ELF-1 (cell line): ENCODE measurements at regions not wholly inside any gene's neighbourhood (a gene's known extent, or its start where the extent isn't known, plus 50 kb on each side); places are given as distances from the start of the nearest gene placed in this dataset.
A peak's percentile ranks its signal among the peaks of the same experiment; 100 is the strongest.

Experiments
- DNase-seq: peaks from one replicate; pipeline ENCODE4 v3.0.0-alpha.2; 2016; ENCODE audit warnings: low read depth, low spot score

DNA sequence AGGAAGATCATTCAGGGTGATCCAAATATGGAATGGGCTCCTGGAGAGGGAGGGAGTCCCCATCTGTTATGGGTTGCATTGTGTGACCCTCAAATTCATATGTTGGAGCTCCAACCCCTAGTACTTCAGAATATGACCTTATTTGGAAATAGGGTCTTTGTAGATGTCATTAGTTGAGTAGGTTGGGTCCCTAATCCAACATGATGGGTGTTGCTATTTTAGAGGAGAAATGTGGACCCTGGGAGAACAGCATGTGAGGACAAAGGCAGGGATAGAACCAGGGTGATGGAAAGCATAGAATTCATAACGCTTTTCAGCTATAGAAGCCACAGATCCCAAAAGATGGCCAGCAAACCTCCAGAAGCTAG is 91.5 kb upstream of the SMNDC1 start:
- DNase-seq = no peak

GRCh38 chr10:110397856-110398255 is 93.1 kb upstream of the SMNDC1 start:
- DNase-seq = no peak

DNA sequence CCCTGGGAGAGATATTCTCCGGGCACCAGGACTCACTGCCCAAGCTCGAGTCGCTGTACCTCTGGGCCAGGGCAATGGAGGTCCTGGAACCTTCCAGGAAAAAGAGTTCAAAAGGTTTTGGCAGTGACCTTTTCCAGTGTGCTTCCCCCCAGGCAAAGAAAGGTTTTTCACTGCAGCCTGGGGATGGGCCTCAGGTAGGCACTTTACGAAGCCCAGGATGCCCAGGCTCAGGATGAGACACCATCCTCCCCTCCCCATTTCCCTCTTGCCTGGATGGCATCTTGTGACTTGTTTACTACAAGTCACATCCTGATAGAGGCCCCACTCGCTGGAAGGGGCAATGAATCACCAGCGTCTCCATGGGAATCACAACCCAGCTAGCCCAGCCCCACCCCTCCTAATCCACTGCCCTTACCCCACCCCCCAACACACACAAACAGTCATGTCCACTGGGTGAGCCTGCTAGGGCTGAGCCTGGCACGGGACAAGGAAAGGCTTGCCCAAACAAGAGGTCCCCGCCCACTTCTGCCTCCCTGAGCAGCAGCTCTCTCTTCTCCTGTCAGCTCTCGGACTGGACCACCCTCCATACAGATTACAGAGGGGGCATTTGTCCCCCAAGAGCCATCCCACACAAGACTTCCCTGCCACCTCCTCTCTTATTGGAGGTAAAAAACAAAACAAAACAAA is 93.8 kb upstream of the SMNDC1 start:
- peak; percentile 53 for DNase-seq

DNA sequence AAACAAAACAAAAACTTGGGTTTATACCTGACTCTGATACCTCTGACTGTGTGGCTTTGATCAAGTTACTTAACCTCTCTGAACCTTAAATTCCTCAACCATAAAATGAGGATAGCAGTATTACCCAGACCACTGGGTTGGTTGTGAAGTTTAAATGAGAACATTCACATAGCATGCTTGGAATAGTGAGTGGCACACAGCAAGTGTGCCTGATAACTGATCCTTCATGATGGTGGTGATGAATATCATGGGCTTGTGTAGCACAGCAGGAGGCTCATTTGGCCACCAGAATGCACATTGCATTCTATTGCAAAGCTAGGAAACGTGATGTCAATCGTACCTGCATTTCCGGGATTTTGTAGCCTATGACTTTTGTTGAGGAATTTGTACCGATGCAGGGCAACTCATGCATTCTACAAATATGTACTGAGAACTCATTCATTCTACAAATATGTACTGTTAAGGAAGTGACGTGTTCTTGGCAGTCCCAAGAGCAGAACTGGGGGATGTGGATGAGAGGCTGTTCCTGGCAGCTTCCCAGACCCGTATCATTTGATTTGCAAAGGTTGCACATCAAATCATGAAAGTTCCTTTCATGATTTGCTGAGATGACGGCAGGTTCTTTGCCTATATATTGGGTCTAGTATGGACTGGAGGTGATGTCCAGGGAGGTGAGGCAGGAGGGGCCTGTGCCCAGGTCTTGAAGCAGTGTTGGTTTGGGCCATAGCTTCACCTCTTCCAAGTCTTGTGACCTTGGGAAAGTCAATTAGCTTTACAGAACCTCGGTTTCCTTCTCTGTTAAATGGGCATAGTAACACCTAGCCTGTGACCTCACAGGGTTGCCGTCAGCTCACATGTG is 94.6 kb upstream of the SMNDC1 start:
- no peak for DNase-seq

DNA sequence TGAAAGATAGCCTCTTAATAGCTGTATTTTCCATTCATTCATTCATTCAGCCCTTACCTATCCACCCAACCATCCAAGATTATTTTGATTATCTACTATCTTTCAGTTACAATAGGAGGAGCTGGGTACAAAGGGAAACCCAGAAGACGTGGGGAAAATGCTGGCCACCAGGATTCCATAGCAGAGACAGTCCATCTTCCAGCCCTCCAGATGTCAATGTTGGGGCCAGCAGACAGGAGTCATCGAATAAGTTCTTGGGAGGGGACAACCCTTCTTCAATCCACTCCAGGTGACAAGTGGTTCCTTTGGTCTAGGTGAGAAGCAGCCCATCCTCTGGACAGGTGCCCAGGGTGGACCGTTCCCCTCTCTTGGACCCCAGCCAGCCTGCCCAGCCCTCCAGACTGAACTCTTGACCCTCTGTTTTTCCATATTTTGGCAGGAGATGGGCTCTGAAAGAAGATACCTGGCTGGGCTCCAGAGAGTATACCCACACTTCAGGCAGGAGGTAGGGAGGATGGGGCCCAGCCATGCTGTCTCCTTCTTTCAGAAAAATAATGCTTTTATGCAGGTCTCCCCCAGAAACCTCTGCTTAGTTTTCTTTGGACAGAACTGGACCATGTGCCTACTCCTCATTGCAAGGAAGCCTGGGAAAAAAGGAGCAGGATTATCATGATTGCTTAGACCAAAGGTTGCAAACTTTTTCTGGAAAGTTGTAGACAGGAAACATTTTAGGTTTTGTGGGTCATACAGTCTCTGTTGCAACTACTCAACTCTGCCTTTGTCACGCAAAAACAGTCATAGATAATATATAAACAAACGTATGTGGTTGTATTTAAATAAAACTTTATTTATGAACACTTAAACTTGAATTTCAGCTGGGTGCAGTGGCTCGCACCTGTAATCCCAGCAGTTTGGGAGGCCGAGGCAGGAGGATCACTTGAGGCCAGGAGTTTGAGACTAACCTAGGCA is 95.5 kb upstream of the SMNDC1 start:
- DNase-seq = no peak

GRCh38 chr10:110401401-110402076 is 96.2 kb upstream of the DUSP5 start:
- DNase-seq = no peak

- no peak for DNase-seq
These were observed 95.7 kb upstream of the DUSP5 start for GRCh38 chr10:110402077-110402416.

DNA sequence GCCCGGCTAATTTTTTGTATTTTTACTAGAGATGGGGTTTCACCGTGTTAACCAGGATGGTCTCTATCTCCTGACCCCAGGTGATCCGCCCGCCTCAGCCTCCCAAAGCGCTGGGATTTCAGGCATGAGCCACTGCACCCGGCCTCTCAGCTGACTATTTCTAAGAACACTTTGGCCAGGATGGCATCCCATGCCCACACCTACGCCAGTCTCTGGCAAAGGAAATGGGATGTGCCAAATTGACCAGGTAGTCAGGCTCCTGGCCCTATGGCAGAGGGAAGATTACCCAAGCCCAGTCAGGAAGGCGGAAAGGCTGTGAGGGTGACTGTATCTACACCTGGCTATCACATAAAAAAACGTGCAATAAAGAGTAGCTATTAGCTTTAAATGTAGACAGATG is 94.1 kb upstream of the DUSP5 start:
- no peak for DNase-seq

GRCh38 chr10:110404413-110404812 is 93.3 kb upstream of the DUSP5 start:
- DNase-seq = no peak

DNA sequence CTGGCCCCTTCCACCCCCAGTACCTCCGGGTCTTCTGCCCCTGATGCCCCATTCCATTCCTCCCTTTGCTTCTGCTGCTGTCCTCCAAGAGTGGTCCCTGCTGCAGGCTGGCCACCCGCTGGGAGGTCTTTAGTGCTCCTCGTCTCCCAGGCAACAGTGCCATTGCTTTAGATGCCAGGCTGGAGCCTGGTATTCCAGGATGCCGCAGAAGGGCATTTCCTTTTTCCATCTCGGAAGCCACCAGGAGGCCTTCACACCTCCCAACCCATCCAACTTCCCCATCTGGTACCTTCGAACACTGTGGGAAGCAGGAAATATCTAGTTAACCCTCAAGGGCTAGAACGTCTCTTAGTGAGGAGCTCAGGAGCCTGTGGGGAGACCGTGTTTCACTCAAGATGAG is 92.9 kb upstream of the DUSP5 start:
- no peak for DNase-seq

DNA sequence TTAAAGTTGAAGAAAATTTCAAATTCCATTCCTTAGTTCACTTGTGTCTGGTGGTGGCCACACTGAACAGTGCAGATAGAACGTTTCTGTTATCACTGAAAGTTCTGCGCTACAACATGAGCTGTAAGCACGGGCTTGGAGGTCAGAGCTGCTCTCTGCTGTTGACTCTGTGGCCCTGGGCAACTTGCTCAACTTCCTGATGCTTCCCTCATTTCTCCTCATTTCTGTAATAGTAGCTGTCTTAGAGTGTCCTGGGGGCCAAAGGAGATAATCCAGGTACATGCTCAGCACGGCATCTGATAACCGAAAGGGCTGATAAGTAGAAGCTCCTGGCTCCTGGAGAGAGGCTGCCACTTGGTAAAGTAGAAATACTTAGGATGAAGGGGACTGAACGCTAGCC is 92.3 kb upstream of the DUSP5 start:
- DNase-seq = peak; percentile 34

DNA sequence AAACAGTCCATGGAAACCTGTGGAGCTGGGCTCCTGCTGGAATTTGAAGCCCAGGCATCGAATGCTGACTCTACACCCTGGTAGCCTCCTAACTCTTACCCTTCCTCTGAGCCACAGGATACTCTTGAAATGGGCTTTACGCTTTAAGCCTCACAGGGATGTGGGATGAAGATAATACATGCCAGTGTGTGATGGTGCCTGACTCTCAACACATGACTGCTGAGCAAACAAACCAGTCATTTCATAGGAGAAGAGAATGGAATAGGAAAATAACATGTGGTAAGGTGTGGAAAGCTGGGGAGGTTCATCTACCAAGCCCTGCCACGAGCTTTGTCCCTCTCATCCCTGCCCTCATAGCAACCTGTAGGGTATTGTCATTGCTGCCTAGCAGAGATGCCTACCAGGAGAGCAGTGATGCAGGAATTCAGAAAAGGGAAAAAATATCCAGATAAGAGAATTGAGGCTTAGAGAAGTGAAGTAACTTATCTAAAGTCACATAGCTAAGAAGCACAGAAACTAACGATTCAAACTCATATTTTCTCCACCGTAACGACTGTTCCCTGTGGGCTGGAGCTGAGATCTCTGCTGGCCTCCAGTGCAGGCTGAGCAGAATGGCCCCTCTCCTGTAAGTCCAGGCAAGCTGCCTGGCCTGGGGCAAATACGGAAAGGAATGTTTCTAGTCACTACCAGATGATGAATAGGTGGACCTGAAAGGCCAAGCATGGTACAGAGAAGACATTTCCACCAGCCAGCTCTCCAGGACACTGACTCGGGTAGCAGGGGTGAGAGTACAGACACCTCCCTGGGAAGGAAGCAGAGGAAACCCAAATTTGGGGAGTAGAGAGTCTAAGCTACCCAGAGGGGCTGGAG is 90.2 kb upstream of the DUSP5 start:
- peak; percentile 85 for DNase-seq

- DNase-seq = peak; percentile 94
These were observed 89.4 kb upstream of the DUSP5 start for GRCh38 chr10:110408203-110408871.

- no peak for DNase-seq
These were observed 88.8 kb upstream of the DUSP5 start for GRCh38 chr10:110408943-110409342.

GRCh38 chr10:110409488-110409887 is 88.2 kb upstream of the DUSP5 start:
- no peak for DNase-seq

DNA sequence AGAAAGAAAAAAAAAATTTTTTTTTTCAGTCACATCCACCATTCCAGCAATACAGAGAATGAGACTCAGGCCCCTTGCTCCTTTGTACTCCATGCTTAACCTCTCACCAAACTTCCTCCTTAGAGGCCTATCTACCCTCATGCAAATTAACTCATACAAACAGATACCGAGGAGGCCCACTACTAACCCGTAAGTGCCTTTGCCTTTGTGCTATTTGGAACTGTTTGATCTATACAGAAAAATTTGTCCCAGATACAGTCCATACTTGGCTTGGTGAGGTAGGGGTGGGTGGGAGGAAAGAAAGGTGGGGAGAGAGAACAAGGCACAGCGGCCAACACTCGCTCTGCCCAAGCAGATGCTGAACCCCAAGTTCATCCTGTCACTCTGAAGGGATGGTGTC is 87.8 kb upstream of the DUSP5 start:
- no peak for DNase-seq

GRCh38 chr10:110410329-110411046 is 87.2 kb upstream of the DUSP5 start:
- DNase-seq = peak; percentile 40

DNA sequence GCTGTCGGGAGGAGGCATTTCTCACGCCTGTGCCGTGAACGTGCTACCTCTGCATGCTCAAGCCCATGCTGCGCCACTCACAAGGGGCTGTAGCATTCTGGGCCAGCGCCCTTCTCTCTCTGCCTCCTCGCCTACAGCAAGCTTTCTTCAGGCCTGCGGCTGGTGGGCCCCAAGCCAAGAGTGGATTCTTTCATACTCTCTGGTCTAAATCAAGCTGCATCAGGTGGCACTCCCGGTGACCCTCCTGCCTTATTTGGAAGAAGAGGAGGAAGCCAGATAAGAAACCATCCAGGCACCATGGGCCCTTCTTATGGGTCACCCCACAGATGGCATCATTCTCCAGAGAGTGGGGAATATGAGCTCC is 86.7 kb upstream of the DUSP5 start:
- no peak for DNase-seq

- no peak for DNase-seq
These were observed 84.5 kb upstream of the DUSP5 start for GRCh38 chr10:110413049-110413783.
